Peyer's patch (tissue), 4 donors: ENCODE measurements at regions not wholly inside any gene's neighbourhood (a gene's known extent, or its start where the extent isn't known, plus 50 kb on each side); places are given as distances from the start of the nearest gene placed in this dataset.

Experiments
- DNase-seq, 3 donors: peaks; one replicate each; pipeline ENCODE4 v3.0.0-alpha.2; 2017 to 2019
- H3K27ac ChIP-seq, 4 donors: fragments of 200-600 bp; sonication (generic); one replicate each; pipeline ENCODE4 v1.5.1; 2016 to 2019
- H3K27me3 ChIP-seq, 2 donors: fragments of 200-600 bp; sonication (generic); one replicate each; pipeline ENCODE4 v1.5.1; 2019
- H3K36me3 ChIP-seq, 3 donors: fragments of 200-600 bp; sonication (generic); one replicate each; pipeline ENCODE4 v1.5.1; 2016 to 2019
- H3K4me1 ChIP-seq, 4 donors: fragments of 200-600 bp; sonication (generic); one replicate each; pipeline ENCODE4 v1.5.1; 2016 to 2019
- H3K4me3 ChIP-seq, 4 donors: fragments of 200-600 bp; sonication (generic); 1 replicate in 3 of 4; 2 replicates in 1 of 4; pipeline ENCODE4 v1.5.1; 2016 to 2019; ENCODE audit warnings: mild to moderate bottlenecking in 1 of 4
- H3K9me3 ChIP-seq, 4 donors: fragments of 200-600 bp; sonication (generic); one replicate each; pipeline ENCODE4 v1.5.1; 2016 to 2019; ENCODE audit warnings: mild to moderate bottlenecking in 1 of 4
- CTCF ChIP-seq, 6 experiments: fragments of 450-650 bp in 4 of 6; fragments of 200-600 bp in 2 of 6; sonication (generic) in 1 of 6; IDR thresholded peaks; one replicate each; pipeline ENCODE4 v1.5.1; 2017 to 2019; ENCODE audit warnings: antibody characterized with exemption in 6 of 6, mild to moderate bottlenecking in 3 of 6, moderate library complexity in 1 of 6
- POLR2A ChIP-seq, 2 donors: fragments of 450-650 bp; IDR thresholded peaks; one replicate each; pipeline ENCODE4 v1.5.1; 2017; ENCODE audit warnings: antibody characterized with exemption in 2 of 2, mild to moderate bottlenecking in 2 of 2, moderate library complexity in 2 of 2

- H3K9me3 ChIP-seq, result no peaks in the 10 kb centered on the region
- peaks cover 0 to 12% (median 0%) of the 10 kb centered on the region in 4 donors for H3K4me1 ChIP-seq
- DNase-seq, result no peak
- no peaks in the 10 kb centered on the region for H3K36me3 ChIP-seq
- TF ChIP-seq POLR2A (IDR thresholded peaks at IDR 0.05) (no peak), CTCF (IDR thresholded peaks at IDR 0.05) (no peak)
- H3K4me3 ChIP-seq, result no peak overlapping the region
- H3K27me3 ChIP-seq, result no peaks in the 10 kb centered on the region
- H3K27ac ChIP-seq, result no peak overlapping the region
Measured at GRCh38 chr15:100734586-100734985, 132.2 kb downstream of the ASB7 start.

GRCh38 chr15:100735129-100736053 lies 133.0 kb downstream of the ASB7 start:
- DNase-seq, result no peak
- H3K4me3 ChIP-seq, result no peak overlapping the region
- H3K36me3 ChIP-seq, result no peaks in the 10 kb centered on the region
- H3K27me3 ChIP-seq, result no peaks in the 10 kb centered on the region
- H3K9me3 ChIP-seq, result no peaks in the 10 kb centered on the region
- peaks cover 0 to 12% (median 0%) of the 10 kb centered on the region in 4 donors for H3K4me1 ChIP-seq
- no peak overlapping the region for H3K27ac ChIP-seq
- no peak for TF ChIP-seq CTCF (IDR thresholded peaks at IDR 0.05)
- TF ChIP-seq POLR2A (IDR thresholded peaks at IDR 0.05), result no peak

GRCh38 chr15:100737214-100737613 lies 134.8 kb downstream of the ASB7 start:
- no peak overlapping the region for H3K4me3 ChIP-seq
- peaks cover 0 to 12% (median 0%) of the 10 kb centered on the region in 4 donors for H3K4me1 ChIP-seq
- H3K9me3 ChIP-seq, result no peaks in the 10 kb centered on the region
- no peak for DNase-seq
- TF ChIP-seq POLR2A (IDR thresholded peaks at IDR 0.05) (no peak), CTCF (IDR thresholded peaks at IDR 0.05) (no peak)
- H3K36me3 ChIP-seq, result no peaks in the 10 kb centered on the region
- H3K27me3 ChIP-seq, result no peaks in the 10 kb centered on the region
- no peak overlapping the region for H3K27ac ChIP-seq

GRCh38 chr15:100738614-100739013 lies 136.2 kb downstream of the ASB7 start:
- Histone ChIP-seq H3K9me3 (no peaks in the 10 kb centered on the region), H3K27ac (no peak overlapping the region), H3K4me1 (no peaks in the 10 kb centered on the region), H3K36me3 (no peaks in the 10 kb centered on the region), H3K27me3 (no peaks in the 10 kb centered on the region), H3K4me3 (no peak overlapping the region)
- no peak for TF ChIP-seq CTCF (IDR thresholded peaks at IDR 0.05)
- TF ChIP-seq POLR2A (IDR thresholded peaks at IDR 0.05), result no peak
- DNase-seq, result no peak

GRCh38 chr15:100740138-100740537 lies 137.7 kb downstream of the ASB7 start:
- H3K27me3 ChIP-seq, result no peaks in the 10 kb centered on the region
- no peak for DNase-seq
- H3K9me3 ChIP-seq, result no peaks in the 10 kb centered on the region
- no peak overlapping the region for H3K27ac ChIP-seq
- no peak overlapping the region for H3K4me3 ChIP-seq
- H3K4me1 ChIP-seq, result no peaks in the 10 kb centered on the region
- no peaks in the 10 kb centered on the region for H3K36me3 ChIP-seq
- no peak for TF ChIP-seq POLR2A (IDR thresholded peaks at IDR 0.05)

- no peaks in the 10 kb centered on the region for H3K9me3 ChIP-seq
- no peak for DNase-seq
- H3K36me3 ChIP-seq, result no peaks in the 10 kb centered on the region
- no peak overlapping the region for H3K4me3 ChIP-seq
- TF ChIP-seq POLR2A (IDR thresholded peaks at IDR 0.05) (no peak), CTCF (IDR thresholded peaks at IDR 0.05) (no peak)
- H3K27me3 ChIP-seq, result no peaks in the 10 kb centered on the region
- H3K27ac ChIP-seq, result no peak overlapping the region
- H3K4me1 ChIP-seq, result no peaks in the 10 kb centered on the region
Measured at GRCh38 chr15:100751585-100751984, 128.0 kb upstream of the ALDH1A3 start.
